ENCODE measurements at regions not wholly inside any gene's neighbourhood (a gene's known extent, or its start where the extent isn't known, plus 50 kb on each side); places are given as distances from the start of the nearest gene placed in this dataset.

- TF ChIP-seq CTCF (IDR thresholded peaks at IDR 0.05; ENCODE audit: low read depth, low read length, missing control alignments) = no peak
- in situ Hi-C loops (cut with HindIII; ENCODE audit: low sequenced_read_pairs) = no loop called here
- no peak overlapping the region for H3K4me3 ChIP-seq (ENCODE audit: low read depth, low read length)
- DNase-seq (ENCODE audit: low read depth) = no peak
Measured at GRCh38 chr7:81629702-81630101, 140.1 kb downstream of the HGF start.

GRCh38 chr7:81628951-81629350, 140.9 kb downstream of the HGF start:
- TF ChIP-seq CTCF (IDR thresholded peaks at IDR 0.05; ENCODE audit: low read depth, low read length, missing control alignments) = no peak
- no peak for DNase-seq (ENCODE audit: low read depth)
- in situ Hi-C loops (cut with HindIII; ENCODE audit: low sequenced_read_pairs) = no loop called here
- H3K4me3 ChIP-seq (ENCODE audit: low read depth, low read length) = no peak overlapping the region

- no peak for DNase-seq (ENCODE audit: low read depth)
- in situ Hi-C loops (cut with HindIII; ENCODE audit: low sequenced_read_pairs) = no loop called here
- H3K4me3 ChIP-seq (ENCODE audit: low read depth, low read length) = no peak overlapping the region
- TF ChIP-seq CTCF (IDR thresholded peaks at IDR 0.05; ENCODE audit: low read depth, low read length, missing control alignments) = no peak
Measured at GRCh38 chr7:81627536-81628287, 142.1 kb downstream of the HGF start.

- no peak overlapping the region for H3K4me3 ChIP-seq (ENCODE audit: low read depth, low read length)
- in situ Hi-C loops (cut with HindIII; ENCODE audit: low sequenced_read_pairs) = no loop called here
- no peak for DNase-seq (ENCODE audit: low read depth)
- TF ChIP-seq CTCF (IDR thresholded peaks at IDR 0.05; ENCODE audit: low read depth, low read length, missing control alignments) = no peak
Measured at GRCh38 chr7:81626008-81626407, 143.8 kb downstream of the HGF start.

GRCh38 chr7:81624650-81625631, 144.9 kb downstream of the HGF start:
- in situ Hi-C loops (cut with HindIII; ENCODE audit: low sequenced_read_pairs) = no loop called here
- no peak overlapping the region for H3K4me3 ChIP-seq (ENCODE audit: low read depth, low read length)
- TF ChIP-seq CTCF (IDR thresholded peaks at IDR 0.05; ENCODE audit: low read depth, low read length, missing control alignments) = no peak
- DNase-seq (ENCODE audit: low read depth) = no peak

GRCh38 chr7:81624021-81624592, 145.7 kb downstream of the HGF start:
- in situ Hi-C loops (cut with HindIII; ENCODE audit: low sequenced_read_pairs) = no loop called here
- no peak overlapping the region for H3K4me3 ChIP-seq (ENCODE audit: low read depth, low read length)
- TF ChIP-seq CTCF (IDR thresholded peaks at IDR 0.05; ENCODE audit: low read depth, low read length, missing control alignments) = no peak
- no peak for DNase-seq (ENCODE audit: low read depth)

Measured in astrocyte of the cerebellum (primary cell).